Gastroesophageal sphincter (tissue), 4 donors: ENCODE measurements at regions not wholly inside any gene's neighbourhood (a gene's known extent, or its start where the extent isn't known, plus 50 kb on each side); places are given as distances from the start of the nearest gene placed in this dataset.

ENCODE experiments used
- ATAC-seq: fragments of 150-250 bp; one replicate; pipeline ENCODE4 v1.9.1; 2016; ENCODE audit warnings: mild to moderate bottlenecking, moderate library complexity
- H3K27ac ChIP-seq, 4 donors: fragments of 200-600 bp; sonication (generic) in 3 of 4; 1 replicate in 3 of 4; 2 replicates in 1 of 4; pipeline ENCODE4 v1.5.1; 2016 to 2019
- H3K27me3 ChIP-seq: fragments of 200-600 bp; sonication (generic); one replicate; pipeline ENCODE4 v1.5.1; 2019
- H3K36me3 ChIP-seq, 2 donors: fragments of 200-600 bp; sonication (generic); one replicate each; pipeline ENCODE4 v1.5.1; 2019; ENCODE audit warnings: control low read depth in 1 of 2
- H3K4me1 ChIP-seq, 3 donors: fragments of 200-600 bp; sonication (generic); 1 replicate in 2 of 3; 2 replicates in 1 of 3; pipeline ENCODE4 v1.5.1; 2016 to 2019; ENCODE audit warnings: control low read depth in 2 of 3
- H3K4me3 ChIP-seq, 2 donors: fragments of 200-600 bp; sonication (generic); one replicate each; pipeline ENCODE4 v1.5.1; 2019; ENCODE audit warnings: mild to moderate bottlenecking in 1 of 2, moderate library complexity in 1 of 2
- H3K9me3 ChIP-seq, 3 donors: fragments of 200-600 bp; sonication (generic); one replicate each; pipeline ENCODE4 v1.5.1; 2017 to 2019; ENCODE audit warnings: control low read depth in 2 of 3
- EP300 ChIP-seq: sonication (generic); formaldehyde crosslinking; IDR thresholded peaks from one replicate; pipeline ENCODE4 v1.6.1; 2017; ENCODE audit warnings: antibody characterized with exemption, mild to moderate bottlenecking
- POLR2A ChIP-seq, 2 donors: fragments of 450-650 bp; IDR thresholded peaks; one replicate each; pipeline ENCODE4 v1.6.1; 2017; ENCODE audit warnings: antibody characterized with exemption in 2 of 2, mild to moderate bottlenecking in 2 of 2, moderate library complexity in 1 of 2
- POLR2AphosphoS5 ChIP-seq: sonication (generic); formaldehyde crosslinking; IDR thresholded peaks from one replicate; pipeline ENCODE4 v1.6.1; 2017; ENCODE audit warnings: antibody characterized with exemption
- WGBS, 2 donors: methylation state at CpG; one replicate each; pipeline ENCODE4 v1.1.5; 2018; ENCODE audit warnings: low coverage in 1 of 2; 5-methylcytosine and 5-hydroxymethylcytosine counted together
- TF ChIP-seq, protein P1 (sequence below), 4 experiments: fragments of 200-600 bp in 2 of 4; fragments of 450-650 bp in 2 of 4; sonication (generic) in 1 of 4; IDR thresholded peaks; one replicate each; pipeline ENCODE4 v1.5.1; 2017 to 2019; ENCODE audit warnings: antibody characterized with exemption in 4 of 4, mild to moderate bottlenecking in 2 of 4, moderate library complexity in 2 of 4

DNA sequence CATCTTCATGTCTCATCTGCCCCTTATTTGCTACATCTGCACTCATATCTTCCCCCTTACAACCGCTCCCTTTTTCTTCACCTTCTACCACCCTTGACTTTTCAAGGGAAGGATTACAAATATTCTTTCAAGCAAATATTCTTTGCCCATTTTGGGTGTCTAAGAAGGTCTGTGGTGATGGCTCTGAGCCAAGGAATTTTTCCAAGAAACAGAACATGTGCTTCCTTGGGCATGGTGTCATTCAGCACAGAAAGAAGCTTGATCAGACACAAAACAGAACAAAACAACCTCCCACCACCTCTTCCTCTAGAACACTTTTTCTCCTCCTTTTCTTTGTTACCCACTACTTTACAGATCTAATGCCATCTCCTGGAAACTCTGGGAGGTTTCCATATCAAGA lies 313.7 kb downstream of the SATB2 start:
- H3K4me1 ChIP-seq = no peaks in the 10 kb centered on the region
- no peak overlapping the region for H3K4me3 ChIP-seq
- no peak overlapping the region for H3K27ac ChIP-seq
- H3K9me3 ChIP-seq = no peaks in the 10 kb centered on the region
- H3K27me3 ChIP-seq = no peaks in the 10 kb centered on the region
- ATAC-seq = no peak
- no peak for TF ChIP-seq POLR2AphosphoS5
- no peak for TF ChIP-seq EP300
- no peak for TF ChIP-seq POLR2A (IDR thresholded peaks at IDR 0.05)
- TF ChIP-seq, protein P1, sequence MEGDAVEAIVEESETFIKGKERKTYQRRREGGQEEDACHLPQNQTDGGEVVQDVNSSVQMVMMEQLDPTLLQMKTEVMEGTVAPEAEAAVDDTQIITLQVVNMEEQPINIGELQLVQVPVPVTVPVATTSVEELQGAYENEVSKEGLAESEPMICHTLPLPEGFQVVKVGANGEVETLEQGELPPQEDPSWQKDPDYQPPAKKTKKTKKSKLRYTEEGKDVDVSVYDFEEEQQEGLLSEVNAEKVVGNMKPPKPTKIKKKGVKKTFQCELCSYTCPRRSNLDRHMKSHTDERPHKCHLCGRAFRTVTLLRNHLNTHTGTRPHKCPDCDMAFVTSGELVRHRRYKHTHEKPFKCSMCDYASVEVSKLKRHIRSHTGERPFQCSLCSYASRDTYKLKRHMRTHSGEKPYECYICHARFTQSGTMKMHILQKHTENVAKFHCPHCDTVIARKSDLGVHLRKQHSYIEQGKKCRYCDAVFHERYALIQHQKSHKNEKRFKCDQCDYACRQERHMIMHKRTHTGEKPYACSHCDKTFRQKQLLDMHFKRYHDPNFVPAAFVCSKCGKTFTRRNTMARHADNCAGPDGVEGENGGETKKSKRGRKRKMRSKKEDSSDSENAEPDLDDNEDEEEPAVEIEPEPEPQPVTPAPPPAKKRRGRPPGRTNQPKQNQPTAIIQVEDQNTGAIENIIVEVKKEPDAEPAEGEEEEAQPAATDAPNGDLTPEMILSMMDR (IDR thresholded peaks at IDR 0.05) = no peak
- no peaks in the 10 kb centered on the region for H3K36me3 ChIP-seq
- WGBS, 2 donors = 83 to 93% methylated on average over 1 of the region's 1 CpG

DNA sequence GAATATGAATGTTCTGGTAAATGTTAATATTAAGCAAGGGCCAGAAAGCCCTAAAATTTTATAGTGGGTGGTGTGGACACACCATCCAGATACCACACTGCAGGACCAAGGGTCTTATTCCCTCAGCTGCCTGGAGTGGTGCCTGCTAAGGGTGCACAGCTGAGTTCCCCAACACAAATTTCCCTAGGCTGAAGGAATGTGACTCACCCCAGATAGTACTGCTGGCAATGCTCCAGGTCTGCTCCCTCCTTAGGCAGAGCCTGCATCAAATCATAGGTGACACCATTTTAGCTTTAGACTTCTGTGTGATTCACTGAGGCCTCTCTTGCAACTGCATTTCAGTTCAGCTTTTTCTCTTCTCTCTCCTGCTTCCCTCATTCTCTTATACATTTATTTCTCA lies 321.1 kb downstream of the SATB2 start:
- Histone ChIP-seq H3K27ac (no peak overlapping the region), H3K4me3 (no peak overlapping the region), H3K9me3 (no peaks in the 10 kb centered on the region), H3K4me1 (no peaks in the 10 kb centered on the region), H3K27me3 (no peaks in the 10 kb centered on the region), H3K36me3 (no peaks in the 10 kb centered on the region)
- no peak for ATAC-seq
- TF ChIP-seq POLR2A (IDR thresholded peaks at IDR 0.05) (no peak), EP300 (no peak), POLR2AphosphoS5 (no peak)

DNA sequence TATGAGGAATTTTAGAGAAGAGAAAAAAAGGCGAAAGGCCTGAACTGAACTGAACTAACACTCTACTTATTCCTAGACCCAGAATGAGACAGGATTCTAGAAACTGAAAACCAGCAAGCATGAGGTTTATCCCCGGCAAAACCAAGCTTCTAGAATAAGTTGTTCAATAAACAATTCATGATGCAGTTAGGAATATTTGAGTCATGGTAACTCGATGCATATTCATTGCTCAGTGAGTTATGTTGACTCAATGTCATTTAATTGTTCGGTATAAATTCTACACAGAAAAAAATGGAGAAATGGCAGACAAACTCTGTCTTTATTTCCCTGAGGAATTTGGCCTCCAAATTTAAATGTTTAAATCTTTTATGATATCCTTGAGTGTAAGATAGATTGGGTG lies 321.5 kb downstream of the SATB2 start:
- TF ChIP-seq, protein P1 (IDR thresholded peaks at IDR 0.05) = no peak
- TF ChIP-seq POLR2AphosphoS5 = no peak
- TF ChIP-seq EP300 = no peak
- no peak for TF ChIP-seq POLR2A (IDR thresholded peaks at IDR 0.05)
- Histone ChIP-seq H3K36me3 (no peaks in the 10 kb centered on the region), H3K4me1 (no peaks in the 10 kb centered on the region), H3K27ac (no peak overlapping the region), H3K4me3 (no peak overlapping the region), H3K9me3 (no peaks in the 10 kb centered on the region), H3K27me3 (no peaks in the 10 kb centered on the region)
- no peak for ATAC-seq
- WGBS, 2 donors = 83 to 91% methylated on average over 4 of the region's 4 CpGs

DNA sequence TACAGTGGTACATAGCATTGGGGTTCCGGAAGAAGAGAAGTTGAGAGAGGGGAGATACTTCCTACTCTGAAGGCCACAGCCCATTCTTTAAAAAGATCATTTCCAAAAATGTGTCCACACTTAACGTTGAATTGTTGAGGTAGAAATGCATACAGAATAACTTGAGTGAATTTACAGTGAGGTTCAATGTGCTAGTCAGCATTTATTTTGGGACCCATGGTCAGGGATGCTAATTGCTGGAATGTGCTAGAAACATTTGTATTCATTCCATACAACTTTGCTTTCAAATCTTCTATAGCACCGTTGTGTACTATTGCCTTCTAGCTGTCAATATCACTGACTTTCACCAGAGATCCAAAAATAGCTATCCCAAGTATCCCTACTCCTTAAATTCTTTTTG lies 325.9 kb downstream of the SATB2 start:
- H3K27ac ChIP-seq = no peak overlapping the region
- 51 to 80% methylated on average over 2 to 3 of the region's 3 CpGs for WGBS, 2 donors

DNA sequence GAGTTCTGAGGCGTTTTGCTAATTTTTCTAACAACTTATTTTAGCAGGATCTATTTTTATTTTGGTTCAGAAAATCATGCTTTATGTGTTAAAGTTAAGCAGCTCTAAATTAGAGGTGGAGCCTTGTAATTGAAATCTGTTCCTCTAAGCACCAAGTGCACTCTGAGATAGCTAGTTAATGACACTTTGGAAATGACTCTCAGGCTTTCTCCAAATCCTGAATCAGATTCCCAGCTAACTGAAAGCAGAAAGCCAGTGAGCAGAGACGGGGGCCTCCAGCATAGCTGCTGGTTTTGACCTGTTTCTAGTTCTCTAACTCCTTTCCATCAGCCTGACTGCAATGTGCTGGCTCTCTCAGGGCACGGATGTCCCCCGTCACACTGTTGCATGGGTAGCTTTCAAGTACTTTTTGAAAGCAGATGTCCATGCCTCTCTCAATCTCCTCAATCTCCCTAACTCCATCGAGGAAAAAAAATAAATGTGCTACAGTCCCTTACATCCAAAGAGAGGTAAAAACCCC lies 326.5 kb downstream of the SATB2 start:
- H3K4me1 ChIP-seq = no peaks in the 10 kb centered on the region
- no peaks in the 10 kb centered on the region for H3K9me3 ChIP-seq
- 45 to 52% methylated on average over 5 of the region's 5 CpGs for WGBS, 2 donors
- no peaks in the 10 kb centered on the region for H3K36me3 ChIP-seq
- H3K27me3 ChIP-seq = no peaks in the 10 kb centered on the region
- no peak overlapping the region for H3K4me3 ChIP-seq
- ATAC-seq = no peak
- H3K27ac ChIP-seq = no peak overlapping the region
- TF ChIP-seq, protein P1 (IDR thresholded peaks at IDR 0.05) = no peak
- no peak for TF ChIP-seq EP300
- no peak for TF ChIP-seq POLR2A (IDR thresholded peaks at IDR 0.05)
- TF ChIP-seq POLR2AphosphoS5 = no peak

More for the DNA sequence above, 325.9 kb downstream of the SATB2 start:
- TF ChIP-seq POLR2AphosphoS5 (no peak), POLR2A (IDR thresholded peaks at IDR 0.05) (no peak), EP300 (no peak)
- TF ChIP-seq, protein P1 (IDR thresholded peaks at IDR 0.05) = no peak
- Histone ChIP-seq H3K4me1 (no peaks in the 10 kb centered on the region), H3K4me3 (no peak overlapping the region), H3K27me3 (no peaks in the 10 kb centered on the region), H3K36me3 (no peaks in the 10 kb centered on the region), H3K9me3 (no peaks in the 10 kb centered on the region)
- ATAC-seq = no peak
